ENCODE measurements at regions not wholly inside any gene's neighbourhood (a gene's known extent, or its start where the extent isn't known, plus 50 kb on each side); places are given as distances from the start of the nearest gene placed in this dataset.

GRCh38 chr2:59012234-59012633, 771.1 kb upstream of the FANCL start:
- Mint-ChIP-seq H3K27me3 (peaks cover 2% of the 10 kb centered on the region), H3K36me3 (no peaks in the 10 kb centered on the region), H3K9me3 (no peaks in the 10 kb centered on the region), H3K4me3 (no peak overlapping the region), H3K27ac (no peak overlapping the region), H3K4me1 (no peaks in the 10 kb centered on the region)

- Mint-ChIP-seq H3K4me3 (no peak overlapping the region), H3K9me3 (no peaks in the 10 kb centered on the region), H3K27ac (no peak overlapping the region), H3K4me1 (no peaks in the 10 kb centered on the region), H3K36me3 (no peaks in the 10 kb centered on the region), H3K27me3 (peaks cover 2% of the 10 kb centered on the region)
Measured at GRCh38 chr2:59008950-59009349, 767.8 kb upstream of the FANCL start.

- H3K36me3 Mint-ChIP-seq, result no peaks in the 10 kb centered on the region
- no peaks in the 10 kb centered on the region for H3K27me3 Mint-ChIP-seq
- H3K4me1 Mint-ChIP-seq, result no peaks in the 10 kb centered on the region
- H3K27ac Mint-ChIP-seq, result no peak overlapping the region
- no peaks in the 10 kb centered on the region for H3K9me3 Mint-ChIP-seq
- H3K4me3 Mint-ChIP-seq, result no peak overlapping the region
Measured at GRCh38 chr2:59005836-59006615, 764.9 kb upstream of the FANCL start.

GRCh38 chr2:59004621-59005020, 763.5 kb upstream of the FANCL start:
- Mint-ChIP-seq H3K4me3 (no peak overlapping the region), H3K9me3 (no peaks in the 10 kb centered on the region), H3K36me3 (no peaks in the 10 kb centered on the region), H3K4me1 (no peaks in the 10 kb centered on the region), H3K27ac (no peak overlapping the region), H3K27me3 (no peaks in the 10 kb centered on the region)

- no peak overlapping the region for H3K27ac Mint-ChIP-seq
- H3K4me3 Mint-ChIP-seq, result no peak overlapping the region
- no peaks in the 10 kb centered on the region for H3K9me3 Mint-ChIP-seq
- no peaks in the 10 kb centered on the region for H3K36me3 Mint-ChIP-seq
- no peaks in the 10 kb centered on the region for H3K27me3 Mint-ChIP-seq
- H3K4me1 Mint-ChIP-seq, result no peaks in the 10 kb centered on the region
Measured at GRCh38 chr2:59000796-59001195, 759.7 kb upstream of the FANCL start.

GRCh38 chr2:58992062-58992706, 751.1 kb upstream of the FANCL start:
- H3K4me3 Mint-ChIP-seq, result no peak overlapping the region
- H3K4me1 Mint-ChIP-seq, result no peaks in the 10 kb centered on the region
- no peak overlapping the region for H3K27ac Mint-ChIP-seq
- H3K9me3 Mint-ChIP-seq, result no peaks in the 10 kb centered on the region
- H3K36me3 Mint-ChIP-seq, result no peaks in the 10 kb centered on the region
- H3K27me3 Mint-ChIP-seq, result no peaks in the 10 kb centered on the region

GRCh38 chr2:58991357-58991756, 750.2 kb upstream of the FANCL start:
- Mint-ChIP-seq H3K36me3 (no peaks in the 10 kb centered on the region), H3K27ac (no peak overlapping the region), H3K4me3 (no peak overlapping the region), H3K27me3 (no peaks in the 10 kb centered on the region), H3K4me1 (no peaks in the 10 kb centered on the region), H3K9me3 (no peaks in the 10 kb centered on the region)

GRCh38 chr2:58985541-58985940, 744.4 kb upstream of the FANCL start:
- Mint-ChIP-seq H3K27ac (no peak overlapping the region), H3K9me3 (no peaks in the 10 kb centered on the region), H3K27me3 (no peaks in the 10 kb centered on the region), H3K4me3 (no peak overlapping the region), H3K4me1 (no peaks in the 10 kb centered on the region), H3K36me3 (no peaks in the 10 kb centered on the region)

GRCh38 chr2:58984731-58985130, 743.6 kb upstream of the FANCL start:
- H3K27ac Mint-ChIP-seq, result no peak overlapping the region
- H3K27me3 Mint-ChIP-seq, result no peaks in the 10 kb centered on the region
- no peaks in the 10 kb centered on the region for H3K9me3 Mint-ChIP-seq
- no peaks in the 10 kb centered on the region for H3K4me1 Mint-ChIP-seq
- no peak overlapping the region for H3K4me3 Mint-ChIP-seq
- no peaks in the 10 kb centered on the region for H3K36me3 Mint-ChIP-seq

GRCh38 chr2:58983111-58983510, 742.0 kb upstream of the FANCL start:
- Mint-ChIP-seq H3K9me3 (peaks cover 5% of the 10 kb centered on the region), H3K36me3 (no peaks in the 10 kb centered on the region), H3K27ac (no peak overlapping the region), H3K4me1 (no peaks in the 10 kb centered on the region), H3K27me3 (no peaks in the 10 kb centered on the region), H3K4me3 (no peak overlapping the region)

GRCh38 chr2:58981237-58981636, 740.1 kb upstream of the FANCL start:
- H3K36me3 Mint-ChIP-seq, result no peaks in the 10 kb centered on the region

GRCh38 chr2:58976375-58977071, 735.4 kb upstream of the FANCL start:
- Mint-ChIP-seq H3K4me1 (no peaks in the 10 kb centered on the region), H3K27me3 (no peaks in the 10 kb centered on the region), H3K4me3 (no peak overlapping the region), H3K36me3 (no peaks in the 10 kb centered on the region), H3K27ac (no peak overlapping the region), H3K9me3 (peaks cover 5% of the 10 kb centered on the region)

More at GRCh38 chr2:58981237-58981636, 740.1 kb upstream of the FANCL start:
- Mint-ChIP-seq H3K27ac (no peak overlapping the region), H3K4me1 (no peaks in the 10 kb centered on the region), H3K27me3 (no peaks in the 10 kb centered on the region), H3K4me3 (no peak overlapping the region), H3K9me3 (peaks cover 5% of the 10 kb centered on the region)

GRCh38 chr2:58974881-58975280, 733.8 kb upstream of the FANCL start:
- no peak overlapping the region for H3K27ac Mint-ChIP-seq
- peaks cover 5% of the 10 kb centered on the region for H3K9me3 Mint-ChIP-seq
- no peaks in the 10 kb centered on the region for H3K27me3 Mint-ChIP-seq
- no peaks in the 10 kb centered on the region for H3K4me1 Mint-ChIP-seq
- no peaks in the 10 kb centered on the region for H3K36me3 Mint-ChIP-seq
- H3K4me3 Mint-ChIP-seq, result no peak overlapping the region

- peaks cover 3% of the 10 kb centered on the region for H3K9me3 Mint-ChIP-seq
- H3K36me3 Mint-ChIP-seq, result no peaks in the 10 kb centered on the region
- no peaks in the 10 kb centered on the region for H3K4me1 Mint-ChIP-seq
- H3K27me3 Mint-ChIP-seq, result no peaks in the 10 kb centered on the region
- no peak overlapping the region for H3K27ac Mint-ChIP-seq
- no peak overlapping the region for H3K4me3 Mint-ChIP-seq
Measured at GRCh38 chr2:58974426-58974825, 733.3 kb upstream of the FANCL start.

GRCh38 chr2:58973811-58974281, 732.7 kb upstream of the FANCL start:
- Mint-ChIP-seq H3K27me3 (no peaks in the 10 kb centered on the region), H3K36me3 (no peaks in the 10 kb centered on the region), H3K27ac (no peak overlapping the region), H3K9me3 (no peaks in the 10 kb centered on the region), H3K4me3 (no peak overlapping the region), H3K4me1 (no peaks in the 10 kb centered on the region)

GRCh38 chr2:58972737-58973136, 731.6 kb upstream of the FANCL start:
- H3K9me3 Mint-ChIP-seq, result no peaks in the 10 kb centered on the region
- H3K27ac Mint-ChIP-seq, result no peak overlapping the region
- no peaks in the 10 kb centered on the region for H3K27me3 Mint-ChIP-seq
- no peaks in the 10 kb centered on the region for H3K36me3 Mint-ChIP-seq
- H3K4me1 Mint-ChIP-seq, result no peaks in the 10 kb centered on the region
- no peak overlapping the region for H3K4me3 Mint-ChIP-seq
